ENCODE measurements at regions not wholly inside any gene's neighbourhood (a gene's known extent, or its start where the extent isn't known, plus 50 kb on each side); places are given as distances from the start of the nearest gene placed in this dataset.
"Not testable (repeated sequence)": the region's sequence is repeated elsewhere in the genome, so short reads cannot be mapped to it uniquely, and the experiment has no call there.

- H3K36me3 ChIP-seq: no peaks in the 10 kb centered on the region
- no peaks in the 10 kb centered on the region for H3K4me1 ChIP-seq
- no peaks in the 10 kb centered on the region for H3K9me3 ChIP-seq
- H3K4me3 ChIP-seq: no peak overlapping the region
- TF ChIP-seq POLR2A (IDR thresholded peaks at IDR 0.05) (no peak), EP300 (IDR thresholded peaks at IDR 0.05) (no peak), CTCF (IDR thresholded peaks at IDR 0.05) (no peak), POLR2AphosphoS5 (IDR thresholded peaks at IDR 0.05) (no peak)
- H3K27me3 ChIP-seq: no peaks in the 10 kb centered on the region
- ATAC-seq: no peak
- 85 to 88% methylated on average over 4 to 13 of the region's 13 CpGs for WGBS, 2 donors (ENCODE audit: low coverage in 1 of 2)
- H3K27ac ChIP-seq: no peak overlapping the region
Measured at GRCh38 chr18:75970212-75970611, 524.8 kb downstream of the ZNF516 start.

DNA sequence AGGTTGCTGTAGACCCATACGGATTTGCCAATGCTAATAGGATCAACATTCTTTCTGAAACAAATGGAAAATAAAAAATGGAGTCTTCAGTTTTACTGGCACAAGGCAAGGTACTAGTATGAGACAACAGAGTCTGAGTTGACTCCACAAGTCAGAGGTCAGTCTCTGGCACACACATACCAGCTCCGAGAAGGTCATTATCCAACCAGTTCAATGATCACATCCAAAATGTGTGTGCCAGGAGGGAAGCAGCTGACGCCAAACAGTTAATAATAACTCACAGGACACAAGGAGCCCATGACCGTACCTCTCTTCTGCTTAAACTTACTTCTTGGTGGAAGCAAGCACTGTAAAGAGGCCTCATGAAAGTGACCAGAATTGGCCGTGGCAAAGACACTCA lies 528.6 kb downstream of the ZNF516 start:
- ATAC-seq: no peak

GRCh38 chr18:75962036-75962572 lies 532.9 kb downstream of the ZNF516 start:
- Histone ChIP-seq H3K36me3 (no peaks in the 10 kb centered on the region), H3K27ac (no peak overlapping the region), H3K4me3 (no peak overlapping the region), H3K27me3 (no peaks in the 10 kb centered on the region), H3K9me3 (peaks cover 0 to 4% (median 0%) of the 10 kb centered on the region in 3 donors), H3K4me1 (no peaks in the 10 kb centered on the region)
- TF ChIP-seq POLR2A (IDR thresholded peaks at IDR 0.05) (no peak), EP300 (IDR thresholded peaks at IDR 0.05) (no peak)
- 81% methylated on average over 7 of the region's 7 CpGs for WGBS, 2 donors (ENCODE audit: low coverage in 1 of 2)
- no peak for ATAC-seq

More for the DNA sequence above, 528.6 kb downstream of the ZNF516 start:
- 80 to 87% methylated on average over 5 of the region's 5 CpGs for WGBS, 2 donors (ENCODE audit: low coverage in 1 of 2)
- Histone ChIP-seq H3K9me3 (no peaks in the 10 kb centered on the region), H3K4me1 (no peaks in the 10 kb centered on the region), H3K36me3 (no peaks in the 10 kb centered on the region), H3K4me3 (no peak overlapping the region), H3K27ac (no peak overlapping the region), H3K27me3 (no peaks in the 10 kb centered on the region)
- no peak for TF ChIP-seq CTCF (IDR thresholded peaks at IDR 0.05)
- TF ChIP-seq POLR2AphosphoS5 (IDR thresholded peaks at IDR 0.05): no peak
- no peak for TF ChIP-seq POLR2A (IDR thresholded peaks at IDR 0.05)
- TF ChIP-seq EP300 (IDR thresholded peaks at IDR 0.05): no peak

GRCh38 chr18:75960356-75960755 lies 532.9 kb upstream of the SMIM21 start:
- H3K4me1 ChIP-seq, H3K36me3 ChIP-seq, H3K27ac ChIP-seq, H3K4me3 ChIP-seq, ATAC-seq, H3K27me3 ChIP-seq, H3K9me3 ChIP-seq: not testable (repeated sequence)
- WGBS, 2 donors (ENCODE audit: low coverage in 1 of 2): 84% methylated on average over 4 of the region's 4 CpGs; no CpG with 5 or more reads in 1 of the 2 donors

- no peak for ATAC-seq
Measured at GRCh38 chr18:75959150-75959549, 531.6 kb upstream of the SMIM21 start.

More at GRCh38 chr18:75959150-75959549, 531.6 kb upstream of the SMIM21 start:
- no peaks in the 10 kb centered on the region for H3K27me3 ChIP-seq
- no peak overlapping the region for H3K4me3 ChIP-seq
- no peak for TF ChIP-seq POLR2A (IDR thresholded peaks at IDR 0.05)
- TF ChIP-seq CTCF (IDR thresholded peaks at IDR 0.05): no peak
- TF ChIP-seq EP300 (IDR thresholded peaks at IDR 0.05): no peak
- H3K27ac ChIP-seq: no peak overlapping the region
- H3K36me3 ChIP-seq: no peaks in the 10 kb centered on the region
- no peaks in the 10 kb centered on the region for H3K4me1 ChIP-seq
- peaks cover 0 to 4% (median 0%) of the 10 kb centered on the region in 3 donors for H3K9me3 ChIP-seq
